Esophagus squamous epithelium (tissue), 5 donors: ENCODE measurements at regions not wholly inside any gene's neighbourhood (a gene's known extent, or its start where the extent isn't known, plus 50 kb on each side); places are given as distances from the start of the nearest gene placed in this dataset.

Source experiments
- DNase-seq: peaks from one replicate; lab custom pipeline; 2025; lab: John Stamatoyannopoulos, UW
- H3K27ac ChIP-seq, 4 donors: fragments of 200-600 bp; sonication (generic); one replicate each; pipeline ENCODE4 v1.5.1; 2016 to 2019; ENCODE audit warnings: mild to moderate bottlenecking in 1 of 4
- H3K27me3 ChIP-seq, 4 donors: fragments of 200-600 bp; sonication (generic); 1 replicate in 3 of 4; 2 replicates in 1 of 4; pipeline versions ENCODE4 v1.5.1 to v1.6.0; 2017 to 2021; ENCODE audit warnings: antibody characterized with exemption in 1 of 4
- H3K36me3 ChIP-seq, 3 donors: fragments of 200-600 bp; sonication (generic); one replicate each; pipeline ENCODE4 v1.5.1; 2016 to 2019
- H3K4me1 ChIP-seq, 3 donors: fragments of 200-600 bp; sonication (generic); one replicate each; pipeline ENCODE4 v1.5.1; 2017 to 2019
- H3K4me3 ChIP-seq, 4 donors: fragments of 200-600 bp; sonication (generic); 1 replicate in 3 of 4; 2 replicates in 1 of 4; pipeline ENCODE4 v1.5.1; 2016 to 2019; ENCODE audit warnings: mild to moderate bottlenecking in 2 of 4, moderate library complexity in 1 of 4
- H3K9me3 ChIP-seq, 3 donors: fragments of 200-600 bp; sonication (generic); one replicate each; pipeline ENCODE4 v1.5.1; 2016 to 2019
- CTCF ChIP-seq, 6 experiments: fragments of 450-650 bp in 4 of 6; fragments of 200-600 bp in 2 of 6; sonication (generic) in 2 of 6; IDR thresholded peaks; one replicate each; pipeline ENCODE4 v1.5.1; 2016 to 2019; ENCODE audit warnings: antibody characterized with exemption in 6 of 6, mild to moderate bottlenecking in 4 of 6, moderate library complexity in 4 of 6
- POLR2A ChIP-seq, 4 donors: fragments of 450-650 bp; IDR thresholded peaks; one replicate each; pipeline ENCODE4 v1.6.1; 2017; ENCODE audit warnings: antibody characterized with exemption in 4 of 4, mild to moderate bottlenecking in 4 of 4, moderate library complexity in 3 of 4
- WGBS, 2 donors: methylation state at CpG; one replicate each; pipeline ENCODE4 v1.1.5; 2018; 5-methylcytosine and 5-hydroxymethylcytosine counted together
- intact Hi-C: fragments of 100-400 bp; cut with DNase I; formaldehyde crosslinking; loops from one replicate; pipeline ENCODE4 v1.15.0; 2022
- donor health status: DM: yes; HTN: yes; CAD: no.

- Histone ChIP-seq H3K9me3 (peaks cover 0 to 21% (median 7%) of the 10 kb centered on the region in 3 donors), H3K27me3 (no peaks in the 10 kb centered on the region), H3K4me3 (no peak overlapping the region), H3K27ac (no peak overlapping the region), H3K4me1 (no peaks in the 10 kb centered on the region), H3K36me3 (no peaks in the 10 kb centered on the region)
- 91 to 98% methylated on average over 3 of the region's 3 CpGs for WGBS, 2 donors
- DNase-seq = no peak
- intact Hi-C loops = no loop called here
- TF ChIP-seq CTCF (IDR thresholded peaks at IDR 0.05) (no peak), POLR2A (IDR thresholded peaks at IDR 0.05) (no peak)
These were observed 274.3 kb downstream of the FGF9 start for GRCh38 chr13:21945195-21945594.

GRCh38 chr13:21946964-21947363 is 276.1 kb downstream of the FGF9 start:
- Histone ChIP-seq H3K4me3 (no peak overlapping the region), H3K4me1 (no peaks in the 10 kb centered on the region), H3K36me3 (no peaks in the 10 kb centered on the region), H3K27me3 (no peaks in the 10 kb centered on the region), H3K27ac (no peak overlapping the region), H3K9me3 (peaks cover 0 to 21% (median 7%) of the 10 kb centered on the region in 3 donors)
- intact Hi-C loops = no loop called here
- no peak for DNase-seq
- no peak for TF ChIP-seq POLR2A (IDR thresholded peaks at IDR 0.05)
- TF ChIP-seq CTCF (IDR thresholded peaks at IDR 0.05) = no peak
- WGBS, 2 donors = 67 to 89% methylated on average over 5 to 6 of the region's 6 CpGs

- intact Hi-C loops = no loop called here
- H3K27ac ChIP-seq = no peak overlapping the region
- H3K4me3 ChIP-seq = no peak overlapping the region
- H3K27me3 ChIP-seq = no peaks in the 10 kb centered on the region
- TF ChIP-seq POLR2A (IDR thresholded peaks at IDR 0.05) (no peak), CTCF (IDR thresholded peaks at IDR 0.05) (no peak)
- no peak for DNase-seq
- no peaks in the 10 kb centered on the region for H3K36me3 ChIP-seq
- peaks cover 0 to 21% (median 7%) of the 10 kb centered on the region in 3 donors for H3K9me3 ChIP-seq
- H3K4me1 ChIP-seq = no peaks in the 10 kb centered on the region
- WGBS, 2 donors = 25 to 65% methylated on average over 7 to 9 of the region's 15 CpGs
These were observed 278.0 kb downstream of the FGF9 start for GRCh38 chr13:21948769-21949474.

GRCh38 chr13:21949818-21950429 is 279.1 kb downstream of the FGF9 start:
- no peaks in the 10 kb centered on the region for H3K4me1 ChIP-seq
- no peak overlapping the region for H3K4me3 ChIP-seq
- intact Hi-C loops = no loop called here
- H3K27ac ChIP-seq = no peak overlapping the region
- no peak for TF ChIP-seq CTCF (IDR thresholded peaks at IDR 0.05)
- no peak for TF ChIP-seq POLR2A (IDR thresholded peaks at IDR 0.05)
- no peaks in the 10 kb centered on the region for H3K27me3 ChIP-seq
- H3K36me3 ChIP-seq = no peaks in the 10 kb centered on the region
- peaks cover 0 to 12% (median 0%) of the 10 kb centered on the region in 3 donors for H3K9me3 ChIP-seq
- no peak for DNase-seq
- 40 to 42% methylated on average over 6 of the region's 6 CpGs for WGBS, 2 donors

- Histone ChIP-seq H3K36me3 (no peaks in the 10 kb centered on the region), H3K9me3 (no peaks in the 10 kb centered on the region), H3K27me3 (peaks cover 0 to 4% (median 0%) of the 10 kb centered on the region in 4 donors), H3K4me1 (no peaks in the 10 kb centered on the region), H3K4me3 (no peak overlapping the region), H3K27ac (no peak overlapping the region)
- DNase-seq = no peak
- WGBS, 2 donors = 71 to 95% methylated on average over 1 of the region's 1 CpG
- TF ChIP-seq CTCF (IDR thresholded peaks at IDR 0.05) = no peak
- no peak for TF ChIP-seq POLR2A (IDR thresholded peaks at IDR 0.05)
- intact Hi-C loops = no loop called here
These were observed 285.8 kb downstream of the FGF9 start for GRCh38 chr13:21956666-21957065.
